ENCODE measurements at regions not wholly inside any gene's neighbourhood (a gene's known extent, or its start where the extent isn't known, plus 50 kb on each side); places are given as distances from the start of the nearest gene placed in this dataset.

GRCh38 chr18:44258576-44258975 lies 422.1 kb upstream of the SETBP1 start:
- H3K4me1 Mint-ChIP-seq (ENCODE audit: low read depth in 2 of 2) = no peaks in the 10 kb centered on the region
- no peak overlapping the region for H3K4me3 Mint-ChIP-seq
- H3K9me3 Mint-ChIP-seq = peaks cover 8 to 13% of the 10 kb centered on the region in 2 donors
- no peak overlapping the region for H3K27ac Mint-ChIP-seq
- DNase-seq (no peak), ATAC-seq (replicated peaks) (no peak)
- no peaks in the 10 kb centered on the region for H3K36me3 Mint-ChIP-seq (ENCODE audit: insufficient read depth)
- H3K27me3 Mint-ChIP-seq = peaks cover 0 to 15% of the 10 kb centered on the region in 2 donors

GRCh38 chr18:44259610-44260009 lies 421.1 kb upstream of the SETBP1 start:
- DNase-seq (no peak), ATAC-seq (replicated peaks) (no peak)
- Mint-ChIP-seq H3K36me3 (ENCODE audit: insufficient read depth) (no peaks in the 10 kb centered on the region), H3K4me1 (ENCODE audit: low read depth in 2 of 2) (no peaks in the 10 kb centered on the region), H3K9me3 (peaks cover 8 to 13% of the 10 kb centered on the region in 2 donors), H3K4me3 (no peak overlapping the region), H3K27ac (no peak overlapping the region), H3K27me3 (peaks cover 0 to 14% of the 10 kb centered on the region in 2 donors)

- DNase-seq (no peak), ATAC-seq (replicated peaks) (no peak)
- H3K27me3 Mint-ChIP-seq = no peaks in the 10 kb centered on the region
- H3K4me1 Mint-ChIP-seq (ENCODE audit: low read depth in 2 of 2) = no peaks in the 10 kb centered on the region
- H3K4me3 Mint-ChIP-seq = no peak overlapping the region
- H3K36me3 Mint-ChIP-seq (ENCODE audit: insufficient read depth) = no peaks in the 10 kb centered on the region
- no peak overlapping the region for H3K27ac Mint-ChIP-seq
- peaks cover 7 to 9% of the 10 kb centered on the region in 2 donors for H3K9me3 Mint-ChIP-seq
Measured at GRCh38 chr18:44265437-44265836, 415.3 kb upstream of the SETBP1 start.

- DNase-seq (no peak), ATAC-seq (replicated peaks) (no peak)
- Mint-ChIP-seq H3K4me3 (no peak overlapping the region), H3K27ac (no peak overlapping the region), H3K27me3 (no peaks in the 10 kb centered on the region), H3K9me3 (peaks cover 0 to 3% of the 10 kb centered on the region in 2 donors), H3K4me1 (ENCODE audit: low read depth in 2 of 2) (no peaks in the 10 kb centered on the region), H3K36me3 (ENCODE audit: insufficient read depth) (no peaks in the 10 kb centered on the region)
Measured at GRCh38 chr18:44273298-44273697, 407.4 kb upstream of the SETBP1 start.

GRCh38 chr18:44280479-44280878 lies 400.2 kb upstream of the SETBP1 start:
- Mint-ChIP-seq H3K36me3 (ENCODE audit: insufficient read depth) (no peaks in the 10 kb centered on the region), H3K4me3 (no peak overlapping the region), H3K27me3 (no peaks in the 10 kb centered on the region), H3K4me1 (ENCODE audit: low read depth in 2 of 2) (no peaks in the 10 kb centered on the region), H3K9me3 (peaks cover 0 to 3% of the 10 kb centered on the region in 2 donors), H3K27ac (no peak overlapping the region)
- no peak for ATAC-seq (replicated peaks)
- DNase-seq = no peak

- H3K27me3 Mint-ChIP-seq = no peaks in the 10 kb centered on the region
- H3K36me3 Mint-ChIP-seq (ENCODE audit: insufficient read depth) = no peaks in the 10 kb centered on the region
- no peak overlapping the region for H3K27ac Mint-ChIP-seq
- H3K4me1 Mint-ChIP-seq (ENCODE audit: low read depth in 2 of 2) = no peaks in the 10 kb centered on the region
- no peak overlapping the region for H3K4me3 Mint-ChIP-seq
- no peak for DNase-seq
- H3K9me3 Mint-ChIP-seq = peaks cover 0 to 7% of the 10 kb centered on the region in 2 donors
- no peak for ATAC-seq (replicated peaks)
Measured at GRCh38 chr18:44286049-44286448, 394.6 kb upstream of the SETBP1 start.

- no peak overlapping the region for H3K4me3 Mint-ChIP-seq
- ATAC-seq (replicated peaks) = no peak
Measured at GRCh38 chr18:44290366-44290977, 390.2 kb upstream of the SETBP1 start.

GRCh38 chr18:44298566-44298965 lies 382.1 kb upstream of the SETBP1 start:
- no peak for DNase-seq
- no peaks in the 10 kb centered on the region for H3K9me3 Mint-ChIP-seq
- H3K27me3 Mint-ChIP-seq = no peaks in the 10 kb centered on the region
- H3K27ac Mint-ChIP-seq = no peak overlapping the region
- no peaks in the 10 kb centered on the region for H3K4me1 Mint-ChIP-seq (ENCODE audit: low read depth in 2 of 2)
- no peak for ATAC-seq (replicated peaks)
- H3K36me3 Mint-ChIP-seq (ENCODE audit: insufficient read depth) = no peaks in the 10 kb centered on the region
- H3K4me3 Mint-ChIP-seq = no peak overlapping the region

More at GRCh38 chr18:44290366-44290977, 390.2 kb upstream of the SETBP1 start:
- Mint-ChIP-seq H3K4me1 (ENCODE audit: low read depth in 2 of 2) (no peaks in the 10 kb centered on the region), H3K27ac (no peak overlapping the region), H3K36me3 (ENCODE audit: insufficient read depth) (no peaks in the 10 kb centered on the region), H3K9me3 (peaks cover 0 to 7% of the 10 kb centered on the region in 2 donors), H3K27me3 (no peaks in the 10 kb centered on the region)
- no peak for DNase-seq

- no peaks in the 10 kb centered on the region for H3K36me3 Mint-ChIP-seq (ENCODE audit: insufficient read depth)
- no peaks in the 10 kb centered on the region for H3K4me1 Mint-ChIP-seq (ENCODE audit: low read depth in 2 of 2)
- DNase-seq (no peak), ATAC-seq (replicated peaks) (no peak)
- H3K9me3 Mint-ChIP-seq = no peaks in the 10 kb centered on the region
- no peaks in the 10 kb centered on the region for H3K27me3 Mint-ChIP-seq
- no peak overlapping the region for H3K4me3 Mint-ChIP-seq
- no peak overlapping the region for H3K27ac Mint-ChIP-seq
Measured at GRCh38 chr18:44309185-44309584, 371.5 kb upstream of the SETBP1 start.

- peaks cover 0 to 7% of the 10 kb centered on the region in 2 donors for H3K27me3 Mint-ChIP-seq
- ATAC-seq (replicated peaks) = no peak
- peaks cover 4% of the 10 kb centered on the region for H3K36me3 Mint-ChIP-seq (ENCODE audit: insufficient read depth)
- H3K4me1 Mint-ChIP-seq (ENCODE audit: low read depth in 2 of 2) = no peaks in the 10 kb centered on the region
- no peaks in the 10 kb centered on the region for H3K9me3 Mint-ChIP-seq
- DNase-seq = no peak
- no peak overlapping the region for H3K4me3 Mint-ChIP-seq
- no peak overlapping the region for H3K27ac Mint-ChIP-seq
Measured at GRCh38 chr18:44320619-44321460, 359.8 kb upstream of the SETBP1 start.

GRCh38 chr18:44321868-44322590 lies 358.7 kb upstream of the SETBP1 start:
- H3K27me3 Mint-ChIP-seq = peaks cover 0 to 7% of the 10 kb centered on the region in 2 donors
- DNase-seq = no peak

GRCh38 chr18:44323125-44323524 lies 357.6 kb upstream of the SETBP1 start:
- Mint-ChIP-seq H3K4me3 (no peak overlapping the region), H3K4me1 (ENCODE audit: low read depth in 2 of 2) (no peaks in the 10 kb centered on the region), H3K27me3 (peaks cover 0 to 7% of the 10 kb centered on the region in 2 donors), H3K27ac (no peak overlapping the region), H3K9me3 (no peaks in the 10 kb centered on the region), H3K36me3 (ENCODE audit: insufficient read depth) (peaks cover 3% of the 10 kb centered on the region)
- no peak for ATAC-seq (replicated peaks)
- no peak for DNase-seq

More at GRCh38 chr18:44321868-44322590, 358.7 kb upstream of the SETBP1 start:
- no peaks in the 10 kb centered on the region for H3K9me3 Mint-ChIP-seq
- no peak for ATAC-seq (replicated peaks)
- no peak overlapping the region for H3K4me3 Mint-ChIP-seq
- H3K4me1 Mint-ChIP-seq (ENCODE audit: low read depth in 2 of 2) = no peaks in the 10 kb centered on the region
- H3K27ac Mint-ChIP-seq = no peak overlapping the region
- peaks cover 3% of the 10 kb centered on the region for H3K36me3 Mint-ChIP-seq (ENCODE audit: insufficient read depth)

- ATAC-seq (replicated peaks) (no peak), DNase-seq (no peak)
- H3K36me3 Mint-ChIP-seq (ENCODE audit: insufficient read depth) = peaks cover 3% of the 10 kb centered on the region
- H3K4me1 Mint-ChIP-seq (ENCODE audit: low read depth in 2 of 2) = no peaks in the 10 kb centered on the region
- peaks cover 0 to 7% of the 10 kb centered on the region in 2 donors for H3K27me3 Mint-ChIP-seq
- no peak overlapping the region for H3K27ac Mint-ChIP-seq
- H3K4me3 Mint-ChIP-seq = no peak overlapping the region
- H3K9me3 Mint-ChIP-seq = no peaks in the 10 kb centered on the region
Measured at GRCh38 chr18:44324361-44324760, 356.3 kb upstream of the SETBP1 start.
